GM10248 (cell line): ENCODE measurements at regions not wholly inside any gene's neighbourhood (a gene's known extent, or its start where the extent isn't known, plus 50 kb on each side); places are given as distances from the start of the nearest gene placed in this dataset.

Experiments
- CTCF ChIA-PET: fragments of 300-600 bp; sonication (Branson Sonifier 250); formaldehyde crosslinking; extraction: SDS; loops from one replicate; lab custom pipeline; 2021; ENCODE audit warnings: antibody characterized with exemption; lab: Yijun Ruan, JAX
- POLR2A ChIA-PET: fragments of 350-650 bp; sonication (Branson Sonifier 250); formaldehyde crosslinking; extraction: SDS; loops from one replicate; lab custom pipeline; 2020; ENCODE audit warnings: antibody characterized with exemption; lab: Yijun Ruan, JAX
- DNase-seq: peaks from one replicate; pipeline ENCODE4 v3.0.0; 2012; ENCODE audit errors: extremely low spot score
- CTCF ChIP-seq: IDR thresholded peaks from 2 replicates; pipeline ENCODE4 v1.5.1; 2012; ENCODE audit warnings: mild to moderate bottlenecking, low read depth; ENCODE audit errors: extremely low read depth, missing control alignments, control extremely low read depth

GRCh38 chr11:97229936-97230335 lies 840.1 kb downstream of the JRKL start:
- POLR2A ChIA-PET: no interaction called here
- CTCF ChIA-PET: no interaction called here
- no peak for DNase-seq
- no peak for TF ChIP-seq CTCF

GRCh38 chr11:97231231-97231630 lies 841.4 kb downstream of the JRKL start:
- ChIA-PET CTCF (no interaction called here), POLR2A (no interaction called here)
- DNase-seq: no peak
- TF ChIP-seq CTCF: no peak

GRCh38 chr11:97234016-97234415 lies 844.2 kb downstream of the JRKL start:
- ChIA-PET CTCF (no interaction called here), POLR2A (no interaction called here)
- no peak for TF ChIP-seq CTCF
- DNase-seq: no peak

GRCh38 chr11:97237151-97237550 lies 847.3 kb downstream of the JRKL start:
- TF ChIP-seq CTCF: no peak
- POLR2A ChIA-PET: no interaction called here
- no peak for DNase-seq
- CTCF ChIA-PET: no interaction called here

GRCh38 chr11:97247601-97248000 lies 857.8 kb downstream of the JRKL start:
- CTCF ChIA-PET: no interaction called here
- no peak for TF ChIP-seq CTCF
- no peak for DNase-seq
- POLR2A ChIA-PET: no interaction called here

GRCh38 chr11:97254790-97255189 lies 865.0 kb downstream of the JRKL start:
- no peak for TF ChIP-seq CTCF
- no peak for DNase-seq
- ChIA-PET CTCF (no interaction called here), POLR2A (no interaction called here)

- ChIA-PET POLR2A (no interaction called here), CTCF (no interaction called here)
- no peak for TF ChIP-seq CTCF
- no peak for DNase-seq
These were observed 869.6 kb downstream of the JRKL start for GRCh38 chr11:97259434-97259833.
